Left ventricle myocardium inferior (tissue), 1 donor: ENCODE measurements at regions not wholly inside any gene's neighbourhood (a gene's known extent, or its start where the extent isn't known, plus 50 kb on each side); places are given as distances from the start of the nearest gene placed in this dataset.

Experiments used
- DNase-seq: peaks from one replicate; pipeline ENCODE4 v3.0.0-alpha.2; 2020
- H3K27ac ChIP-seq: fragments of 200-600 bp; replicated peaks from 2 replicates; pipeline ENCODE4 v1.8.0; 2021
- H3K27me3 ChIP-seq: fragments of 200-600 bp; 2 replicates; pipeline ENCODE4 v1.8.0; 2021; ENCODE audit warnings: low read depth
- H3K36me3 ChIP-seq: fragments of 200-600 bp; 2 replicates; pipeline ENCODE4 v1.8.0; 2021
- H3K4me1 ChIP-seq: fragments of 200-600 bp; 2 replicates; pipeline ENCODE4 v1.8.0; 2021
- H3K4me3 ChIP-seq: fragments of 200-600 bp; 2 replicates; pipeline ENCODE4 v1.8.0; 2021; ENCODE audit warnings: mild to moderate bottlenecking, moderate library complexity
- H3K9me3 ChIP-seq: fragments of 200-600 bp; replicated peaks from 2 replicates; pipeline ENCODE4 v1.8.0; 2021
- CTCF ChIP-seq: fragments of 200-600 bp; IDR thresholded peaks from 2 replicates; pipeline ENCODE4 v1.8.0; 2021; ENCODE audit warnings: antibody characterized with exemption, mild to moderate bottlenecking, borderline replicate concordance
- intact Hi-C: fragments of 100-400 bp; cut with micrococcal nuclease; formaldehyde crosslinking; loops from one replicate; pipeline ENCODE4 v1.11.0; 2022
- donor health status: DM: no; HTN: yes; CAD: no; lungs with severe emphysema.

GRCh38 chr6:1491591-1492319, 102.4 kb downstream of the FOXF2 start:
- no peak for TF ChIP-seq CTCF
- intact Hi-C loops = no loop called here
- H3K36me3 ChIP-seq = no peaks in the 10 kb centered on the region
- no peaks in the 10 kb centered on the region for H3K4me1 ChIP-seq
- H3K4me3 ChIP-seq = no peak overlapping the region
- no peak overlapping the region for H3K27ac ChIP-seq
- peaks cover 14% of the 10 kb centered on the region for H3K9me3 ChIP-seq
- DNase-seq = no peak
- H3K27me3 ChIP-seq = no peaks in the 10 kb centered on the region

- Histone ChIP-seq H3K9me3 (peaks cover 14% of the 10 kb centered on the region), H3K27ac (no peak overlapping the region), H3K4me1 (no peaks in the 10 kb centered on the region), H3K27me3 (no peaks in the 10 kb centered on the region), H3K36me3 (no peaks in the 10 kb centered on the region), H3K4me3 (no peak overlapping the region)
- TF ChIP-seq CTCF = no peak
- no peak for DNase-seq
- intact Hi-C loops = no loop called here
Observed at GRCh38 chr6:1494671-1495070, 105.3 kb downstream of the FOXF2 start.

DNA sequence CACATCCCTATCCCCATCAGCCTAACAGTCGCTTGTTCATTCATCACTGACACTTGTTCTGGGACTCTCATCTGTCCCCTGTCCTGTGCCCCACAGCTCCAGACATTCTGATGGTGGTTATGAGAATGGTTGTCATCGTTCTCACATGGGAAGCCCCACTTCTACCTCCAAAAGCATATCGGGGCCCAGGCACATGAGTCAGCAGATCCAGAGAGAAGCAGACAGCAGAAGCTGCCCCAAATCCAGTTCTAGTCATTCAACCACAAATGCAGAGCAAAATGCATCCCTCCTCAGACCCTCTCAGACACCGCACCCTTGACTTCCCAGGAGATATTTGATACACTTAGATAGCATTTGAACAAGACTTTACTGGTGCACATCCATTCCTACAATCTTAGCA, 106.0 kb downstream of the FOXF2 start:
- intact Hi-C loops = no loop called here
- H3K4me1 ChIP-seq = no peaks in the 10 kb centered on the region
- no peak for TF ChIP-seq CTCF
- H3K27ac ChIP-seq = no peak overlapping the region
- no peaks in the 10 kb centered on the region for H3K36me3 ChIP-seq
- no peaks in the 10 kb centered on the region for H3K27me3 ChIP-seq
- peaks cover 14% of the 10 kb centered on the region for H3K9me3 ChIP-seq
- H3K4me3 ChIP-seq = no peak overlapping the region
- no peak for DNase-seq

GRCh38 chr6:1496092-1496491, 106.7 kb downstream of the FOXF2 start:
- H3K4me1 ChIP-seq = no peaks in the 10 kb centered on the region
- intact Hi-C loops = no loop called here
- no peak overlapping the region for H3K27ac ChIP-seq
- H3K36me3 ChIP-seq = no peaks in the 10 kb centered on the region
- no peak for DNase-seq
- TF ChIP-seq CTCF = no peak
- H3K27me3 ChIP-seq = peaks cover 7% of the 10 kb centered on the region
- H3K9me3 ChIP-seq = peaks cover 14% of the 10 kb centered on the region
- H3K4me3 ChIP-seq = no peak overlapping the region

GRCh38 chr6:1496836-1497760, 107.7 kb downstream of the FOXF2 start:
- Histone ChIP-seq H3K27me3 (peaks cover 17% of the 10 kb centered on the region), H3K36me3 (no peaks in the 10 kb centered on the region), H3K4me1 (no peaks in the 10 kb centered on the region), H3K27ac (no peak overlapping the region), H3K4me3 (no peak overlapping the region), H3K9me3 (peaks cover 14% of the 10 kb centered on the region)
- intact Hi-C loops = no loop called here
- DNase-seq = peak; percentile 32
- TF ChIP-seq CTCF = no peak
